Large intestine (tissue), 3 donors: ENCODE measurements at regions not wholly inside any gene's neighbourhood (a gene's known extent, or its start where the extent isn't known, plus 50 kb on each side); places are given as distances from the start of the nearest gene placed in this dataset.

Experiments used
- DNase-seq, 2 donors: peaks; one replicate each; pipeline versions ENCODE4 v3.0.0 to v3.0.0-alpha.2; 2013
- H3K27ac ChIP-seq: one replicate; pipeline ENCODE4 v1.5.1; 2013; ENCODE audit warnings: low read length
- H3K27me3 ChIP-seq: 2 replicates; pipeline ENCODE4 v1.6.1; 2013; ENCODE audit warnings: low read length; ENCODE audit not compliant: control insufficient read depth, insufficient read depth
- H3K36me3 ChIP-seq: 2 replicates; pipeline ENCODE4 v1.6.1; 2013; ENCODE audit warnings: low read length; ENCODE audit not compliant: control insufficient read depth, insufficient read depth
- H3K4me1 ChIP-seq: one replicate; pipeline ENCODE4 v1.6.1; 2013; ENCODE audit warnings: low read length; ENCODE audit not compliant: control insufficient read depth, insufficient read depth
- H3K4me3 ChIP-seq: one replicate; pipeline ENCODE4 v1.5.1; 2013; ENCODE audit warnings: low read length
- H3K9me3 ChIP-seq: one replicate; pipeline ENCODE4 v1.6.1; 2013; ENCODE audit warnings: mild to moderate bottlenecking, low read depth, low read length, moderate library complexity; ENCODE audit not compliant: control insufficient read depth
- WGBS: methylation state at CpG from one replicate; pipeline ENCODE4 v1.1.5; 2013; ENCODE audit warnings: low lambda C conversion rate; ENCODE audit not compliant: insufficient coverage; 5-methylcytosine and 5-hydroxymethylcytosine counted together

DNA sequence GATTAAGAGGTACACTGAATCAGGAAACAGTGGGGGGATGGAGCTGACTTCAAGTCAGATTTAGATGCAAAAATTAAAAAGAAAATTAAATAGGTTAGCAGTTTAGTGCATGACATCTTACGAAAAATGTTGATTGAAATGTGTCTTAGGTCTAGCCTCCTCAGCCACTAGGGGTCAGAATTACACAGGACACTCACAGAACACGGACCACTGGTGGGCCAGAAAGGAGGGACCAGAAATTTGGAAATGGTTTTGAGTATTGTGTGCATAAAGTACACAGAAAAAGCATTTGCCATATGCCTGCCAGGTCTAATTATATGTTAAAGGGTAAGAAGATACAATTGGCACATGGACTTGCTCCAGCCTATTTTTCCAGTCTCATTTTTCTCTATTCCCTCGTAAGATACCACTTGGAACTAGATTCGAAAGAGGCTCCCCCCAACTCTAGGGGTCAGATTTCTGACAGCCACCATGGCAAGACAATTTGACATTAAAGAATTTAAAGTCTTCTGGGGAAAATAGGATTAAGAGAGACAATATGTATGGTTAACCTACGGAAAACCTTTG, 550.2 kb upstream of the SETBP1 start:
- Histone ChIP-seq H3K9me3 (no peaks in the 10 kb centered on the region), H3K4me1 (no peaks in the 10 kb centered on the region), H3K27ac (no peak overlapping the region), H3K27me3 (no peaks in the 10 kb centered on the region), H3K4me3 (no peak overlapping the region), H3K36me3 (no peaks in the 10 kb centered on the region)
- peak; percentile 18 to 28 for DNase-seq
- 80% methylated on average over 1 of the region's 5 CpGs for WGBS

DNA sequence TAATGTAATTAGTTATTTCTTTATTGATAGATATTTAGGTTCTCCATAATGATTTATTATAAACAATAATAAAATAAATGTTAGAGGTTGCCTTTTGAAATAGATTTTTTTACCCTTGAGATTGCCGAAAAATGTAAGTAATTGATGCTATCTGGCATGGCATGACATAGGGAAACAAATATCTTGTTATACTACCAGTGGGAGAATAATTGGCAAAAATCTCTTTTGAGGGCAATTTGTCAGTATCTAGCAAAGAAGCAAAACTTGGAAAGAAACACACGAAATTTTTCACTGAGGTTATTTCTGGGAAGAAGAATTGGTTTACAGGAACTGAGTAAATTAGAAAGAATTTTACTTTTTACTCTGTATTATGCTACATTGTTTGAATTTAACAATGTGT, 547.2 kb upstream of the SETBP1 start:
- H3K36me3 ChIP-seq: no peaks in the 10 kb centered on the region
- DNase-seq: no peak
- H3K4me1 ChIP-seq: no peaks in the 10 kb centered on the region
- H3K4me3 ChIP-seq: no peak overlapping the region
- no peaks in the 10 kb centered on the region for H3K27me3 ChIP-seq
- H3K9me3 ChIP-seq: no peaks in the 10 kb centered on the region
- whole genome bisulfite sequencing: 95% methylated on average over 2 of the region's 2 CpGs
- no peak overlapping the region for H3K27ac ChIP-seq

DNA sequence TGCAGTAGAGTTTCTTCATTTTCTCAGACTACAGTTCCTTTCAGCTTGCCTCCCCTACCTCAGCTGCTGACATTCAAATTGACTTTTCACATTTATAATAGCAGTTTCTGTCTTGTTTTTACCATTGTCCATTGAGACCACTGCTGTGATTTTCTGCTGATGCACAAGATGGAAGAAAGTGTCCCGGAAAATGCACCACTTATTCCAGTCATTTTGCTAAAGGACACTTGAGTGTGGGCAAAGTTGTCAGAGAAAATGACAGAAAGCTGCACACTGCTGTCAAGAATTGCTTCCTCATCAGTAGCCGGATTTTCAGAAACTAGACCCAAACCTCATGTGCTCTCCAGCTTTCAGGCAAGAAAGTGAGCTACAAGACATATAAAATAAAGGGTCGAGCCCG, 546.2 kb upstream of the SETBP1 start:
- H3K4me1 ChIP-seq: no peaks in the 10 kb centered on the region
- DNase-seq: no peak
- H3K9me3 ChIP-seq: no peaks in the 10 kb centered on the region
- no peak overlapping the region for H3K27ac ChIP-seq
- no peaks in the 10 kb centered on the region for H3K36me3 ChIP-seq
- H3K4me3 ChIP-seq: no peak overlapping the region
- H3K27me3 ChIP-seq: no peaks in the 10 kb centered on the region
- WGBS: 100% methylated on average over 2 of the region's 4 CpGs

DNA sequence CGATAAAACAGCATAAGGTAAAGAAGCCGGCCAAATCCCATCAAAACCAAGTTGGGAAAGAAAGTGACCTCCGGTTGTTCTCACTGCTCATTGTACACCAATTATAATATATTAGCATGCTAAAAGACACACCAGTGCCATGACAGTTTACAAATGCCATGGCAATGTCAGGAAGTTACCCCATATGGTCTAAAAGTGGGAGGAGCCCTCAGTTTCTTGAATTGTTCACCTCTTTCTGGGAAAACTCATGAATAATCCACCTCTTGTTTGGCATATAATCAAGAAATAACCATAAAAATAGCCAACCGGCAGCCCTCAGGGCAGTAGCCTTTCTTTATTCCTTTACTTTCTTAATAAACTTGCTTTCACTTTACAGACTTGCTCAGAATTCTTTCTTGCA, 544.9 kb upstream of the SETBP1 start:
- WGBS: no CpG with 5 or more reads among the region's 4 CpGs
- no peak for DNase-seq
- Histone ChIP-seq H3K27ac (no peak overlapping the region), H3K27me3 (no peaks in the 10 kb centered on the region), H3K36me3 (no peaks in the 10 kb centered on the region), H3K4me3 (no peak overlapping the region), H3K9me3 (no peaks in the 10 kb centered on the region), H3K4me1 (no peaks in the 10 kb centered on the region)

DNA sequence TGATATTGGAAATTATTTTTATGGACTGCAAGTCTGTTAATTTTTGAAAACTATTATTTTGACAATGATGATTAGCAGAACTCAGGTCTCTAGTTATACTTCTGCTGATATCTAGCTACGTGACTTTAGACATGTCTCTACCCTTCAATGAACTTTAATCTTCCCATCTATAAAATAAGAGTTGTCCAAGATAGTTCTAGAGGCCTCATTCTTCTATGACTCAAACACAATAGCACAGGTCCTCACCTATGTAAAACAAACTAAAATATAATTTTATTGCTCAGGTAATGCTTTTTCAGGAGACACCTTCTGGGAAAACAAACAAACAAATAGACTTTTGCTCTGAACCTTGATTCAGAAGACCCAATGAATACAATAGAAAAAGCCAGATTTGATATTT, 544.4 kb upstream of the SETBP1 start:
- H3K27ac ChIP-seq: no peak overlapping the region
- no peak for DNase-seq
- no peaks in the 10 kb centered on the region for H3K27me3 ChIP-seq
- H3K4me1 ChIP-seq: no peaks in the 10 kb centered on the region
- 40% methylated on average over 1 of the region's 1 CpG for WGBS
- no peak overlapping the region for H3K4me3 ChIP-seq
- no peaks in the 10 kb centered on the region for H3K9me3 ChIP-seq
- no peaks in the 10 kb centered on the region for H3K36me3 ChIP-seq

DNA sequence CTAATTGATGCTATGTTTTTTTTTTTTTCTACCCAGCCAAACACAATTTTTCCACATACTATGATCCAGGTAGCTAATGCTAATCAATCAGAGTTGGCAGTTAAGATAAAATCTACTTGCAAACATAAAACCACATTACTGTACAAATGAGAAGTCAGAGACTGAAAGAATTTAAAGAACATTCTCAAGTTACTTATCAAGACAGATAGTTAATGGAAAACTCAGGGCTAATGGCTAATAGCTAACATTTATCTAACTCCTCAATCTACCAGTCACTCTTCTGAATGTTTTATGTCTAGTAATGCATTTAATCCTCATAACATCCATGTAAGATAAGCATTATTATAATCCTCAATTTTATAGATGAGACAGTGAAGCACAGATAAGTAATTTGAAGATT, 537.6 kb upstream of the SETBP1 start:
- H3K4me3 ChIP-seq: no peak overlapping the region
- no peak for DNase-seq

DNA sequence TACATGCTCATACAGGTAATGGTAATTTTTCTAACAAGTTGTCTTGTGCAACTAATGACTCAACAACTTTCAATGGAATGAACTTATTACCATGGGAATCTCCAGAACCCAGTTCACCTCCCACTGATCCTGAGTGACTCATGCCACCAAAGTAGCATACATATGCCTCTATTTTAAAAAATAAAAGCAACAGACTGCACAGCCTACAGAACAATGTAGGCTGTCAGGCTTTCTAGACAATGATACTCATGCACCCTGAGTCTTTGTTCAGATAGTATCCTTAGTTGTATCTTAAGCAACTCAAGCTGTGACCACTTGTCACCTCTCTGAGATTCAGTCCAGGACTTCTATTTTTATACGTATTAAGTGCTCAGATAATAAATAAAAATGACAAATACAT, 531.0 kb upstream of the SETBP1 start:
- Histone ChIP-seq H3K4me1 (no peaks in the 10 kb centered on the region), H3K27ac (no peak overlapping the region), H3K27me3 (no peaks in the 10 kb centered on the region), H3K4me3 (no peak overlapping the region), H3K9me3 (no peaks in the 10 kb centered on the region), H3K36me3 (no peaks in the 10 kb centered on the region)
- WGBS: 83% methylated on average over 1 of the region's 1 CpG
- DNase-seq: no peak

More for the DNA sequence above, 537.6 kb upstream of the SETBP1 start:
- no peaks in the 10 kb centered on the region for H3K4me1 ChIP-seq
- no peaks in the 10 kb centered on the region for H3K27me3 ChIP-seq
- no peaks in the 10 kb centered on the region for H3K9me3 ChIP-seq
- H3K27ac ChIP-seq: no peak overlapping the region
- H3K36me3 ChIP-seq: no peaks in the 10 kb centered on the region

DNA sequence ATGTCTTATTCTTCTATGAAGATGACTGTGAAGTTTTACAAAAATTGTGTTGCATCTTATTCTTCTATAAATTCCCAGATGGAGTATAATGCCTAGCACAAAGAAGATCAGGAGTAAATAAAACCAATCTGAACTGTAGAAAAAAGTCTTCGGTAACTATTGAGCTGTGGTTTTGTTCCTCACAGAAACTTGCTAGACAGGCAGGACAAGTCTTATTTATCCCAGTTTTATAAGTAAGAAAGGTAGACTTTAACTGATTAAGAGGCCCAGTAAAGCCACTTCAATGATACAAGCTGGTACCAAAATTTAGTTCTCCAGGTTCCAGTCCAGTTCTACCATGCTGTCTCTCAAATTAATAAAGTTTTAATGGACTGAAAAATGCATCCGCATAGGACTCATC, 526.7 kb upstream of the SETBP1 start:
- Histone ChIP-seq H3K4me3 (no peak overlapping the region), H3K27me3 (no peaks in the 10 kb centered on the region), H3K4me1 (no peaks in the 10 kb centered on the region), H3K27ac (no peak overlapping the region), H3K9me3 (no peaks in the 10 kb centered on the region), H3K36me3 (no peaks in the 10 kb centered on the region)
- DNase-seq: no peak
- no CpG with 5 or more reads among the region's 2 CpGs for WGBS

DNA sequence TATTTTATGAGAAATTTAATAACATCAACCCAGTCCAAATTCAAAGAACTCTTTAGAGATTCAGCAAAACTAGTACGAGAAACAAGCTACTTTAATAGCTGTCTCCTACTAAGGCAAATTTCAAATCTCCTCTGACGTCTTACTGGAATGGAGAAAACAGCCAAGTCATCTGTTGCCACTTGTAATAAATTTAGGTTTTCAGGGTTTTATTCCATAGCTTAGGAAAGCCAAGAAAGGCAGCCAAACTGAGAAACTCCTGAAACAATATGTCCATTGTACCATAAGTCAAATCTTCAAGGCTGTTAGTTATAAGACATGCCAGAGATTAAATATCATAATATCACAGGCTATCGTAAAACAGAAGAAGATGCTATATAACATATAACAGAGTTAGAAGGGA, 524.6 kb upstream of the SETBP1 start:
- Histone ChIP-seq H3K27me3 (no peaks in the 10 kb centered on the region), H3K36me3 (no peaks in the 10 kb centered on the region), H3K9me3 (no peaks in the 10 kb centered on the region), H3K4me3 (no peak overlapping the region), H3K4me1 (no peaks in the 10 kb centered on the region), H3K27ac (no peak overlapping the region)
- DNase-seq: no peak
- WGBS: 100% methylated on average over 1 of the region's 3 CpGs

DNA sequence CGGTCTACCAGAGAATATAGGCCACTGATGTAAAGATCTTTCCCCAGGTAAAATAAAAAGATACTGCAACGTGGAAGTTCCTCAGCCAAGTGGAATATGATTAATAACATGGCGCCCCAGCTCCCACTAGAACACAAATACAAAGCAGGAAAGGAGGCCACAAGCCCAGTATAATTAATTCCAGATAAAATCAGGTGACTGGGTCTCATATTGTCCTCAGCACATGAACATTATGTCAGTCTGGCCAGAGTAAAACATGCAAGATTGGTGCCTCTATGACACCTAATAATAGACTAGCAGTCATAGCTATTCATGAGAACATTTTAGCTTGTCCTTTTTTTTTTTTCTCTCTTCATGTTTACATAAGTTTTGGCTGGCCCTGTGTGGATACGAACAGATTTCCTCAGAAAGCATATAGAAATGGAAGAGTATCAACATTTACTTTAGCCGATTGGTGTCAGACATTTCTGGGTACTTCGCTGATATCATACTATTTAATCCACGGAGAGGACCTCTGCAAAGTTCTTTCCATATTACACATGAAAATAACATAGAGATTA, 523.8 kb upstream of the SETBP1 start:
- DNase-seq: no peak
- H3K27ac ChIP-seq: no peak overlapping the region

DNA sequence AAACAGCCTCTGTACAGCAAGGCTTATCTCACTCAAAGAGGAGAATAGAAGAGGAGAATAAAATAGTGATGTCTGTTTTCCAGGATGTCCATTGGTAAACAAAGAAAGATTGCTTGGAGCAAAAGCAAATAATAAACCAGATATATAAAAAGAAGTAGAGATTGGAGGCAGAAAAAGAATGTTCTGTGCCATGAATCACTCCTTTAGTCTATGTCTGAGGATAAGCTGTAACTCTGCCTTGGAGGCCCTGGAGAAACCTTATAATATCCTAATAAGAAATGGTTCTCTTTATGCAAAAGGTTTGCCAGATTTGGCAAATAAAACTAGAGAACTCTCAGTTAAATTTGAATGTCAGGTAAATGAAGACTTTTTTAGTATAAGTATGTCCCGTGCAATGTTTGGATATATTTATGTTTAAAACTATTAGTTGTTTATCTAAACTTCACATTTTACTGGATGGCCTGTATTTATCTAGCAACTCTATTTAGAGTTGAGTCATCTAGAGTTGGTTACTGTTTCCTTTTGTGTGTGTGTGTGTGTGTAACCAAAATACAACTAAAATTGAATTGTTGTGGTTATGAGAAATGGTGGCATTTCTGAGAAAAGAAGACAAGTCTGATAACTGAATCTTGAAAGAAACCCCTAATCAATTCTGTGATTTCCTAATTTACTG, 510.3 kb upstream of the SETBP1 start:
- no peak for DNase-seq
- Histone ChIP-seq H3K4me1 (no peaks in the 10 kb centered on the region), H3K9me3 (no peaks in the 10 kb centered on the region), H3K27me3 (no peaks in the 10 kb centered on the region), H3K4me3 (no peak overlapping the region), H3K27ac (no peak overlapping the region), H3K36me3 (no peaks in the 10 kb centered on the region)
- no CpG with 5 or more reads among the region's 1 CpG for WGBS

More for the DNA sequence above, 523.8 kb upstream of the SETBP1 start:
- no peaks in the 10 kb centered on the region for H3K36me3 ChIP-seq
- no peaks in the 10 kb centered on the region for H3K9me3 ChIP-seq
- H3K4me3 ChIP-seq: no peak overlapping the region
- H3K27me3 ChIP-seq: no peaks in the 10 kb centered on the region
- no peaks in the 10 kb centered on the region for H3K4me1 ChIP-seq
- 100% methylated on average over 1 of the region's 7 CpGs for WGBS
